ENCODE measurements at regions not wholly inside any gene's neighbourhood (a gene's known extent, or its start where the extent isn't known, plus 50 kb on each side); places are given as distances from the start of the nearest gene placed in this dataset.

- TF ChIP-seq REST (IDR thresholded peaks at IDR 0.05) (no peak), FOXA2 (IDR thresholded peaks at IDR 0.05) (no peak), MAX (IDR thresholded peaks at IDR 0.05) (no peak)
- DNase-seq (ENCODE audit: low spot score), result no peak
- no peak overlapping the region for H3K9ac ChIP-seq (ENCODE audit: low read depth in 1 of 2, low read length in 2 of 2)
- H3K4me3 ChIP-seq (ENCODE audit: low read depth in 1 of 3, low read length in 3 of 3), result no peak overlapping the region
- no peaks in the 10 kb centered on the region for H3K9me3 ChIP-seq (ENCODE audit: control insufficient read depth in 4 of 4, low read length in 3 of 4)
- H3K36me3 ChIP-seq (ENCODE audit: control insufficient read depth in 4 of 4, insufficient read depth in 3 of 4, low read depth in 1 of 4, low read length in 3 of 4), result no peaks in the 10 kb centered on the region
- no peaks in the 10 kb centered on the region for H3K27me3 ChIP-seq (ENCODE audit: control insufficient read depth in 4 of 4, insufficient read depth in 4 of 4, low read length in 3 of 4)
- H3K4me1 ChIP-seq (ENCODE audit: control insufficient read depth in 4 of 4, insufficient read depth in 4 of 4, low read length in 3 of 4), result no peaks in the 10 kb centered on the region
- H3K27ac ChIP-seq (ENCODE audit: low read depth in 1 of 2, low read length in 2 of 2), result no peak overlapping the region
- 55% methylated on average over 2 of the region's 2 CpGs for WGBS
These were observed 53.2 kb upstream of the TNIP3 start for GRCh38 chr4:121217351-121217750.

- Histone ChIP-seq H3K36me3 (ENCODE audit: control insufficient read depth in 4 of 4, insufficient read depth in 3 of 4, low read depth in 1 of 4, low read length in 3 of 4) (no peaks in the 10 kb centered on the region), H3K27me3 (ENCODE audit: control insufficient read depth in 4 of 4, insufficient read depth in 4 of 4, low read length in 3 of 4) (no peaks in the 10 kb centered on the region), H3K4me1 (ENCODE audit: control insufficient read depth in 4 of 4, insufficient read depth in 4 of 4, low read length in 3 of 4) (no peaks in the 10 kb centered on the region), H3K9me3 (ENCODE audit: control insufficient read depth in 4 of 4, low read length in 3 of 4) (no peaks in the 10 kb centered on the region), H3K9ac (ENCODE audit: low read depth in 1 of 2, low read length in 2 of 2) (no peak overlapping the region), H3K4me3 (ENCODE audit: low read depth in 1 of 3, low read length in 3 of 3) (no peak overlapping the region), H3K27ac (ENCODE audit: low read depth in 1 of 2, low read length in 2 of 2) (no peak overlapping the region)
- no peak for DNase-seq (ENCODE audit: low spot score)
- 75% methylated on average over 3 of the region's 3 CpGs for WGBS
- no peak for TF ChIP-seq SP1 (IDR thresholded peaks at IDR 0.05)
- TF ChIP-seq CTCF (IDR thresholded peaks at IDR 0.05; ENCODE audit: low read depth, low read length, missing input control), result no peak
- no peak for TF ChIP-seq REST (IDR thresholded peaks at IDR 0.05)
- TF ChIP-seq RAD21 (IDR thresholded peaks at IDR 0.05), result no peak
- TF ChIP-seq EGR1 (IDR thresholded peaks at IDR 0.05; ENCODE audit: low read depth in 2 of 2), result no peak
- TF ChIP-seq RXRA (IDR thresholded peaks at IDR 0.05), result no peak
- TF ChIP-seq HNF4G (IDR thresholded peaks at IDR 0.05), result no peak
- no peak for TF ChIP-seq NR2F2 (IDR thresholded peaks at IDR 0.05)
- no peak for TF ChIP-seq YY1 (IDR thresholded peaks at IDR 0.05)
- no peak for TF ChIP-seq FOXA1 (IDR thresholded peaks at IDR 0.05)
- TF ChIP-seq ATF3 (IDR thresholded peaks at IDR 0.05), result no peak
- TF ChIP-seq JUND (IDR thresholded peaks at IDR 0.05), result no peak
- no peak for TF ChIP-seq HNF4A (conservative IDR thresholded peaks at IDR 0.05)
- TF ChIP-seq FOXA2 (IDR thresholded peaks at IDR 0.05), result no peak
- TF ChIP-seq ZBTB33 (IDR thresholded peaks at IDR 0.05), result no peak
- TF ChIP-seq TAF1 (conservative IDR thresholded peaks at IDR 0.05), result no peak
- TF ChIP-seq GABPA (IDR thresholded peaks at IDR 0.05 in 1 of 2, conservative IDR thresholded peaks at IDR 0.05 in 1 of 2), result no peak
- TF ChIP-seq MAX (IDR thresholded peaks at IDR 0.05), result no peak
These were observed 52.3 kb upstream of the TNIP3 start for GRCh38 chr4:121216461-121216860.
